Mesothelial cell of epicardium (in vitro differentiated cells): ENCODE measurements at regions not wholly inside any gene's neighbourhood (a gene's known extent, or its start where the extent isn't known, plus 50 kb on each side); places are given as distances from the start of the nearest gene placed in this dataset.
A peak's percentile ranks its signal among the peaks of the same experiment; 100 is the strongest.

ENCODE experiments used
- DNase-seq, 2 experiments: peaks; one replicate each; pipeline ENCODE4 v3.0.0; 2021; ENCODE audit warnings: low spot score in 2 of 2; ENCODE audit not compliant: unreplicated experiment in 2 of 2
- H3K27ac Mint-ChIP-seq: 2 replicates; pipeline ENCODE4 v1.8.0; 2021; ENCODE audit warnings: mixed read lengths
- H3K27me3 Mint-ChIP-seq: 2 replicates; pipeline ENCODE4 v1.8.0; 2021; ENCODE audit warnings: low read depth, mixed read lengths
- H3K36me3 Mint-ChIP-seq: 2 replicates; pipeline ENCODE4 v1.8.0; 2021; ENCODE audit warnings: mixed read lengths
- H3K4me1 Mint-ChIP-seq: 2 replicates; pipeline ENCODE4 v1.8.0; 2021; ENCODE audit warnings: mixed read lengths
- H3K4me3 Mint-ChIP-seq: 2 replicates; pipeline ENCODE4 v1.8.0; 2021; ENCODE audit warnings: mild to moderate bottlenecking, moderate library complexity, mixed read lengths
- H3K9me3 Mint-ChIP-seq: 2 replicates; pipeline ENCODE4 v1.8.0; 2021; ENCODE audit warnings: mixed read lengths
- CTCF ChIP-seq: fragments of 200-600 bp; sonication (generic); IDR thresholded peaks from one replicate; pipeline ENCODE4 v1.5.0; 2021; ENCODE audit warnings: antibody characterized with exemption; ENCODE audit not compliant: unreplicated experiment

- no peak for TF ChIP-seq CTCF
- DNase-seq = no peak
- Mint-ChIP-seq H3K4me3 (no peak overlapping the region), H3K9me3 (no peaks in the 10 kb centered on the region), H3K27me3 (no peaks in the 10 kb centered on the region), H3K27ac (peak overlapping the region; percentile 62), H3K4me1 (peaks cover 73% of the 10 kb centered on the region), H3K36me3 (no peaks in the 10 kb centered on the region)
These were observed 399.1 kb upstream of the TBL1XR1 start for GRCh38 chr3:177596248-177596815.

GRCh38 chr3:177596816-177597271 is 399.6 kb upstream of the TBL1XR1 start:
- no peak for DNase-seq
- no peaks in the 10 kb centered on the region for H3K36me3 Mint-ChIP-seq
- TF ChIP-seq CTCF = no peak
- H3K27me3 Mint-ChIP-seq = no peaks in the 10 kb centered on the region
- no peaks in the 10 kb centered on the region for H3K9me3 Mint-ChIP-seq
- H3K4me3 Mint-ChIP-seq = no peak overlapping the region
- peaks cover 68% of the 10 kb centered on the region for H3K4me1 Mint-ChIP-seq
- peak overlapping the region; percentile 89 for H3K27ac Mint-ChIP-seq

GRCh38 chr3:177597311-177598096 is 400.2 kb upstream of the TBL1XR1 start:
- peaks cover 68% of the 10 kb centered on the region for H3K4me1 Mint-ChIP-seq
- H3K27ac Mint-ChIP-seq = peak overlapping the region; percentile 89
- no peaks in the 10 kb centered on the region for H3K27me3 Mint-ChIP-seq
- no peak for TF ChIP-seq CTCF
- H3K4me3 Mint-ChIP-seq = no peak overlapping the region
- H3K36me3 Mint-ChIP-seq = no peaks in the 10 kb centered on the region
- no peak for DNase-seq
- H3K9me3 Mint-ChIP-seq = no peaks in the 10 kb centered on the region

DNA sequence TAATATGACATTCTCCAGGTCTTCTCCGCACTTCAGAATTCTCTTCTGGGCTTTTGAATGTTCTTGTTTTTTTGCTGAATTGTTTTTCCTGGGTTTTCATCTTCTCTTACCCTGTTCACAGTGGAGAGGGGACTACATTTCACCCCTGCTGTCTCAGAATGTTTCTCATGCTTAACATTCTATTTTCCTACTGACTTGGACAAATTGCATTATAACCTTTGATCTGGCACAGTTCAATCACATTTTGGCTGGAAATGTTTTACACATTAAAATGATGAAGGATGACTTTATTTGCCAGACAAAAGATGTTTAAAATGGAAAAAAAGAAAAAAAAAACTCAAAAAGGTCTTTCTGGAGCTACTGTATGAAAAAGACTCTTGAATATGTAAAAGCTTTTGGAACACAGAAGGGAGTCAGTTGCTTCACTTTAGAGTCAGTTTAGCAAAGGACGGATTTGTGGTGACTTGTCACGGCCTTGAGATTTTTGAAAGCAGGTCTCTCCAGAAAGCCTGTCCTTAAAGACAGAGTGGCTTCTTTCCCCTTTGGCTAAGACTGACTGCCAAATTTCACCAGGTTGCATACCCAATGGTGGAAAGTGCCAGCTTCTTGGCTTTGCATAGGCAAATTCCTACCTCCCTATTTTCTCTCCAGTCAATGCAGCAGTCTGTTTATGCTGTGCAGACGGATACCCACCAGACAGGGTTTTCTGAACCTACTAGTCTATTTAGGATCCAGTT is 401.0 kb upstream of the TBL1XR1 start:
- TF ChIP-seq CTCF = no peak
- DNase-seq = no peak
- Mint-ChIP-seq H3K27me3 (no peaks in the 10 kb centered on the region), H3K27ac (peak overlapping the region; percentile 89), H3K4me1 (peaks cover 72% of the 10 kb centered on the region), H3K36me3 (no peaks in the 10 kb centered on the region), H3K4me3 (no peak overlapping the region), H3K9me3 (no peaks in the 10 kb centered on the region)

GRCh38 chr3:177599326-177599725 is 402.0 kb upstream of the TBL1XR1 start:
- DNase-seq = no peak
- Mint-ChIP-seq H3K4me3 (no peak overlapping the region), H3K27ac (no peak overlapping the region), H3K36me3 (no peaks in the 10 kb centered on the region), H3K9me3 (no peaks in the 10 kb centered on the region), H3K4me1 (peaks cover 71% of the 10 kb centered on the region), H3K27me3 (no peaks in the 10 kb centered on the region)
- no peak for TF ChIP-seq CTCF
